Suprapubic skin (tissue), 4 donors: ENCODE measurements at regions not wholly inside any gene's neighbourhood (a gene's known extent, or its start where the extent isn't known, plus 50 kb on each side); places are given as distances from the start of the nearest gene placed in this dataset.

ENCODE experiments used
- DNase-seq, 2 donors: peaks; one replicate each; pipeline ENCODE4 v3.0.0-alpha.2; 2019; ENCODE audit warnings: low spot score in 2 of 2
- H3K27ac ChIP-seq: fragments of 200-600 bp; sonication (generic); one replicate; pipeline ENCODE4 v1.5.1; 2019
- H3K27me3 ChIP-seq: fragments of 200-600 bp; sonication (generic); one replicate; pipeline ENCODE4 v1.5.1; 2019
- H3K36me3 ChIP-seq: fragments of 200-600 bp; sonication (generic); one replicate; pipeline ENCODE4 v1.5.1; 2019
- H3K4me1 ChIP-seq: fragments of 200-600 bp; sonication (generic); one replicate; pipeline ENCODE4 v1.5.1; 2019
- H3K4me3 ChIP-seq: fragments of 200-600 bp; sonication (generic); one replicate; pipeline ENCODE4 v1.5.1; 2019; ENCODE audit warnings: mild to moderate bottlenecking
- H3K9me3 ChIP-seq: fragments of 200-600 bp; sonication (generic); one replicate; pipeline ENCODE4 v1.5.1; 2019
- EP300 ChIP-seq: sonication (generic); formaldehyde crosslinking; IDR thresholded peaks from one replicate; pipeline ENCODE4 v1.6.1; 2017; ENCODE audit warnings: antibody characterized with exemption
- POLR2A ChIP-seq, 2 donors: fragments of 450-650 bp; IDR thresholded peaks; one replicate each; pipeline ENCODE4 v1.6.1; 2017; ENCODE audit warnings: antibody characterized with exemption in 2 of 2, mild to moderate bottlenecking in 2 of 2, moderate library complexity in 2 of 2
- POLR2AphosphoS5 ChIP-seq, 3 donors: sonication (generic); formaldehyde crosslinking; IDR thresholded peaks; one replicate each; pipeline ENCODE4 v1.6.1; 2017; ENCODE audit warnings: antibody characterized with exemption in 3 of 3
- WGBS: methylation state at CpG from one replicate; pipeline ENCODE4 v1.1.5; 2018; 5-methylcytosine and 5-hydroxymethylcytosine counted together
- TF ChIP-seq, protein P1 (sequence below), 2 donors: fragments of 200-600 bp in 1 of 2; fragments of 450-650 bp in 1 of 2; sonication (generic) in 1 of 2; IDR thresholded peaks; one replicate each; pipeline ENCODE4 v1.5.1; 2016 to 2019; ENCODE audit warnings: antibody characterized with exemption in 2 of 2, mild to moderate bottlenecking in 1 of 2, moderate library complexity in 1 of 2

DNA sequence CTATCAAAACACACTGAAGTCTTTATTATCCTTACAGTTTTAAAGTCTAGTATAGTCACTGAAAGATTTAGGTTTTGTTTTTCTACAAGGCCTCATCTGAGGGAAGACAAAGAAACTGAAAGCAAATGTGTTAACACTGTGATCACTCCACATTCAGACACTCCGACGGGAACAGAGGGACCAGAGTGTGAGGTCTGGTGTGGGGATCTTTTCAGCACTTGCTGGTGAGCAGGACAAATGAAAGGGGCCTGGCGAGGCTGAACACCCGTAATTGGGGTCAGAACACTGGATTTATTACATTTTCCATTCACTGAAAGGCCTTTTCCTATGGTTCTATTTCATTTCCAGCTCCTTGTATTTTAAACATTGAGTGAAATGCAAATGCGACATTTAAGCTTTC lies 910.5 kb downstream of the CDH11 start:
- Histone ChIP-seq H3K27ac (no peak overlapping the region), H3K36me3 (no peaks in the 10 kb centered on the region), H3K9me3 (no peaks in the 10 kb centered on the region), H3K27me3 (no peaks in the 10 kb centered on the region), H3K4me3 (no peak overlapping the region), H3K4me1 (no peaks in the 10 kb centered on the region)
- 76% methylated on average over 5 of the region's 5 CpGs for WGBS
- no peak for DNase-seq
- TF ChIP-seq, protein P1, sequence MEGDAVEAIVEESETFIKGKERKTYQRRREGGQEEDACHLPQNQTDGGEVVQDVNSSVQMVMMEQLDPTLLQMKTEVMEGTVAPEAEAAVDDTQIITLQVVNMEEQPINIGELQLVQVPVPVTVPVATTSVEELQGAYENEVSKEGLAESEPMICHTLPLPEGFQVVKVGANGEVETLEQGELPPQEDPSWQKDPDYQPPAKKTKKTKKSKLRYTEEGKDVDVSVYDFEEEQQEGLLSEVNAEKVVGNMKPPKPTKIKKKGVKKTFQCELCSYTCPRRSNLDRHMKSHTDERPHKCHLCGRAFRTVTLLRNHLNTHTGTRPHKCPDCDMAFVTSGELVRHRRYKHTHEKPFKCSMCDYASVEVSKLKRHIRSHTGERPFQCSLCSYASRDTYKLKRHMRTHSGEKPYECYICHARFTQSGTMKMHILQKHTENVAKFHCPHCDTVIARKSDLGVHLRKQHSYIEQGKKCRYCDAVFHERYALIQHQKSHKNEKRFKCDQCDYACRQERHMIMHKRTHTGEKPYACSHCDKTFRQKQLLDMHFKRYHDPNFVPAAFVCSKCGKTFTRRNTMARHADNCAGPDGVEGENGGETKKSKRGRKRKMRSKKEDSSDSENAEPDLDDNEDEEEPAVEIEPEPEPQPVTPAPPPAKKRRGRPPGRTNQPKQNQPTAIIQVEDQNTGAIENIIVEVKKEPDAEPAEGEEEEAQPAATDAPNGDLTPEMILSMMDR (IDR thresholded peaks at IDR 0.05), result no peak
- TF ChIP-seq EP300, result no peak
- no peak for TF ChIP-seq POLR2A (IDR thresholded peaks at IDR 0.05)
- TF ChIP-seq POLR2AphosphoS5 (IDR thresholded peaks at IDR 0.05), result no peak

DNA sequence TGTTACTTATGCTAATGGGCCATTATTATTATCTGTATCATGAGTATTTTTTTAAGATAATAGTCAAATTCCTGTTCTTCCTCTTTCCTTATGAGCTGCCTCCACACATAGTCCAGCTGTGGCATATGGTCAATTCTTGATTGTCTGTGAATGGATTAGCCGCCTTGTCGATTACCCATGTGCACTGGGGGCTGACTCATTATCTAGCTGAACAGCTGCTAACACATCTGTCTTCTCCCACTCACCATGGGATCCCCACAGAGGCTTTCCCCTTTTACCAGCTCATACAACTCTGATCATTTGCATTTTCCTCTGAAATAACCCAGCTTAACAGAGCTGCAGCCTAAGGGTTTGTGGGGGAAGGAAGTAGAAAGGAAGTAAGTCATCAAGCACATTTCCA lies 915.0 kb downstream of the CDH11 start:
- no peak for DNase-seq
- no peaks in the 10 kb centered on the region for H3K9me3 ChIP-seq
- TF ChIP-seq, protein P1 (IDR thresholded peaks at IDR 0.05), result no peak
- TF ChIP-seq EP300 (no peak), POLR2AphosphoS5 (IDR thresholded peaks at IDR 0.05) (no peak), POLR2A (IDR thresholded peaks at IDR 0.05) (no peak)
- H3K36me3 ChIP-seq, result no peaks in the 10 kb centered on the region
- H3K27ac ChIP-seq, result no peak overlapping the region
- 81% methylated on average over 2 of the region's 2 CpGs for WGBS
- no peak overlapping the region for H3K4me3 ChIP-seq
- no peaks in the 10 kb centered on the region for H3K4me1 ChIP-seq
- H3K27me3 ChIP-seq, result no peaks in the 10 kb centered on the region

DNA sequence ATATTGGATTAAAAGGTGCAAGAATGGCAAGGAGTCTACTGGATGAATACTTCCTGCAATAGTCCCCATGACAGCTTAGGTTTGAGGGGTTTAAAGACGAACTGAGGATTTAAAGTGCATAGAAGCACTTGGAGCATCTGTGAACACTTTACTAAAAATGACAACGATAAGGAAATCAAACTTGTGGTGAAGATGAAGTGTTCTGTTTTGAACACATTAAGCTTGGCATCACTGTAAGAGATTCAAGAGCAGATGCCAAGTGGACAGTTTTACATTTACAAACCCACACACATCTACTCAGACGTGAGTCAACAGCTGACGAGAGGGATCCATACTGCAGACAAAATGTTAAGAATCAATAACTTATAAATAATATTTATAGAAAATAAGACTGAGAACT lies 918.7 kb downstream of the CDH11 start:
- Histone ChIP-seq H3K9me3 (no peaks in the 10 kb centered on the region), H3K4me3 (no peak overlapping the region), H3K36me3 (no peaks in the 10 kb centered on the region), H3K4me1 (no peaks in the 10 kb centered on the region), H3K27me3 (no peaks in the 10 kb centered on the region), H3K27ac (no peak overlapping the region)
- TF ChIP-seq EP300 (no peak), POLR2AphosphoS5 (IDR thresholded peaks at IDR 0.05) (no peak), POLR2A (IDR thresholded peaks at IDR 0.05) (no peak)
- TF ChIP-seq, protein P1 (IDR thresholded peaks at IDR 0.05), result no peak
- DNase-seq, result no peak
- WGBS, result 74% methylated on average over 4 of the region's 4 CpGs

DNA sequence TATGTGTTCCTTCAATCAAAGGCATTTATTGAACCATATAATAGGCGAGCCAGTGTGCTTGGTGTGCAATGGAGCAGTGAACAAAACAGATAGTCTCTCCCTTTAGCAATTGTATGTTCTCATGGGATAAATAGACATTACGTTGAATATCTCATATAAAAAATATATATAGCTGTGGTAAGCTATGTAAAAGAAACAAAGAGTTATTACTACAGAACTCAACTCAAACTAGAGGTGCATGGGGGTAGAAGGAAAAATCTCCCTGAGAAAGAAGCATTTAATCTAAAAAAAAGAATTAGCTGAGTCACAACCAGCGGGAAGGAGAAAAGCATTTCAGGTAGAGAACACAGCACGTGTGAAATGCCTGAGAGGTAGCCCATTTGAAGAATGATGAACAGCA lies 919.3 kb downstream of the CDH11 start:
- Histone ChIP-seq H3K27ac (no peak overlapping the region), H3K27me3 (no peaks in the 10 kb centered on the region), H3K36me3 (no peaks in the 10 kb centered on the region), H3K9me3 (no peaks in the 10 kb centered on the region), H3K4me1 (no peaks in the 10 kb centered on the region), H3K4me3 (no peak overlapping the region)
- TF ChIP-seq POLR2AphosphoS5 (IDR thresholded peaks at IDR 0.05) (no peak), POLR2A (IDR thresholded peaks at IDR 0.05) (no peak), EP300 (no peak)
- TF ChIP-seq, protein P1 (IDR thresholded peaks at IDR 0.05), result no peak
- WGBS, result 82% methylated on average over 4 of the region's 4 CpGs
- DNase-seq, result no peak

DNA sequence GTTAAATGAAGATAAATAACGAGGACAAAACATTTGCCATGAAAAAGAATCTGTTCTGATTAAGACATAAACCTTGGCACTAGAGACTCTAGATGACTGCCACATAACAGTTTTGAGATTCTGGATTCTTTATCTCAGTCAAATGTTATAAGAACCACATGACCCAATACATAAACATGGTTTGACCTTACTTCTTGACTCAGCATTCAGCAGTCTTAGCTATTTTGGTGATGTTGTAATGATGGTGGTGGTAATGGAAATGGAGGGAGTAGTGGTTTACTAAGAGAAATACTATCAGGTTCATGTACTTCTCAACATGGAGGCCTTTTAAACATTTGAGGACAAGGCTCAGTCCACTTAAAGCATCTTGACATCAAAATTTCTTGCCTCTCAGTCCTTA lies 925.4 kb downstream of the CDH11 start:
- H3K27me3 ChIP-seq, result no peaks in the 10 kb centered on the region
- no peak overlapping the region for H3K4me3 ChIP-seq
- TF ChIP-seq POLR2A (IDR thresholded peaks at IDR 0.05), result no peak
- no peak for TF ChIP-seq EP300
- no peak for TF ChIP-seq POLR2AphosphoS5 (IDR thresholded peaks at IDR 0.05)
- TF ChIP-seq, protein P1 (IDR thresholded peaks at IDR 0.05), result no peak
- DNase-seq, result no peak
- no peaks in the 10 kb centered on the region for H3K36me3 ChIP-seq
- no peak overlapping the region for H3K27ac ChIP-seq
- no peaks in the 10 kb centered on the region for H3K9me3 ChIP-seq
- 73% methylated on average over 1 of the region's 1 CpG for WGBS
- H3K4me1 ChIP-seq, result no peaks in the 10 kb centered on the region
